HepG2 (cell line): ENCODE measurements at regions not wholly inside any gene's neighbourhood (a gene's known extent, or its start where the extent isn't known, plus 50 kb on each side); places are given as distances from the start of the nearest gene placed in this dataset.

ENCODE experiments used
- ATAC-seq: fragments of 200-7000 bp; cut with Tn5 transposase; 3 replicates; pipeline ENCODE4 v1.9.1; 2020; ENCODE audit warnings: mild to moderate bottlenecking, moderate library complexity
- BruUV-seq: library from RNA; stranded (reverse); fragments of 400-500 nt; replicated peaks from 2 replicates; lab custom pipeline; 2021; lab: Mats Ljungman, UMichigan
- CTCF ChIA-PET: fragments of 300-600 bp; formaldehyde crosslinking; extraction: SDS; loops from one replicate; lab custom pipeline; 2021; ENCODE audit warnings: low total read pairs, inconsistent platforms, low intra/inter-chr PET ratio; lab: Yijun Ruan, JAX
- POLR2A ChIA-PET: fragments of 350-600 bp; sonication (Branson Sonifier 250); formaldehyde crosslinking; loops from one replicate; lab custom pipeline; 2020; ENCODE audit warnings: antibody characterized with exemption, inconsistent platforms; lab: Yijun Ruan, JAX
- DNase-seq: peaks from one replicate; pipeline ENCODE4 v3.0.0-alpha.2; 2015; ENCODE audit warnings: low spot score
- FAIRE-seq: peaks from 3 replicates; lab custom pipeline; 2011; peaks lifted over from hg19 to GRCh38; lab: Jason Lieb, UNC
- H2AFZ ChIP-seq: one replicate; pipeline ENCODE4 v1.6.1; 2011; ENCODE audit warnings: low read length, inconsistent platforms
- H3K27ac ChIP-seq: fragments of 300-600 bp; 3 replicates; pipeline ENCODE4 v1.8.0; 2011; ENCODE audit warnings: mixed run types, mild to moderate bottlenecking, mixed read lengths, low read length, inconsistent platforms; ENCODE audit not compliant: insufficient read depth; ENCODE audit errors: extremely low read length
- H3K27me3 ChIP-seq, 2 experiments: fragments of 200-600 bp in 1 of 2; 2 replicates in 1 of 2; 3 replicates in 1 of 2; pipeline versions ENCODE4 v1.6.0 to v1.8.0; 2011; ENCODE audit warnings: low read length in 2 of 2, mild to moderate bottlenecking in 2 of 2, moderate library complexity in 2 of 2, inconsistent platforms in 1 of 2; ENCODE audit not compliant: insufficient read depth in 2 of 2, control insufficient read depth in 1 of 2
- H3K36me3 ChIP-seq, 2 experiments: fragments of 200-600 bp in 1 of 2; replicated peaks in 1 of 2; 2 replicates in 1 of 2; 3 replicates in 1 of 2; pipeline versions ENCODE4 v1.5.1 to v1.8.0; 2011; ENCODE audit warnings: low read length in 2 of 2, inconsistent platforms in 1 of 2; ENCODE audit not compliant: insufficient read depth in 2 of 2, control insufficient read depth in 1 of 2
- H3K4me1 ChIP-seq: 2 replicates; pipeline ENCODE4 v1.5.1; 2012; ENCODE audit warnings: low read length, inconsistent platforms; ENCODE audit not compliant: insufficient read depth
- H3K4me2 ChIP-seq: 2 replicates; pipeline ENCODE4 v1.6.0; 2011; ENCODE audit warnings: low read depth, low read length, inconsistent platforms
- H3K4me3 ChIP-seq, 3 experiments: fragments of 200-600 bp in 1 of 3; sonication (generic), shearing (Covaris generic) in 1 of 3; replicated peaks in 1 of 3; 2 replicates each; pipeline ENCODE4 v1.5.1; 2011 to 2016; ENCODE audit warnings: low read length in 3 of 3, inconsistent platforms in 2 of 3, low read depth in 2 of 3, mild to moderate bottlenecking in 2 of 3, control low read depth in 1 of 3, mixed read lengths in 1 of 3; ENCODE audit not compliant: insufficient read depth in 1 of 3
- H3K79me2 ChIP-seq: one replicate; pipeline ENCODE4 v1.6.1; 2011; ENCODE audit warnings: low read length, inconsistent platforms; ENCODE audit not compliant: insufficient read depth
- H3K9ac ChIP-seq: 2 replicates; pipeline ENCODE4 v1.6.0; 2011; ENCODE audit warnings: mild to moderate bottlenecking, low read depth, low read length, inconsistent platforms; ENCODE audit not compliant: insufficient read depth
- H3K9me3 ChIP-seq: 2 replicates; pipeline ENCODE4 v1.5.1; 2012; ENCODE audit warnings: mild to moderate bottlenecking, low read length
- H4K20me1 ChIP-seq: 2 replicates; pipeline ENCODE4 v1.6.0; 2011; ENCODE audit warnings: inconsistent platforms, mild to moderate bottlenecking, low read length, moderate library complexity; ENCODE audit not compliant: insufficient read depth
- CEBPZ ChIP-seq: IDR thresholded peaks from 2 replicates; pipeline ENCODE4 v1.6.1; 2012; ENCODE audit warnings: low read length, improper control_type of control experiment
- GATAD1 ChIP-seq: IDR thresholded peaks from 2 replicates; pipeline ENCODE4 v1.6.1; 2016; ENCODE audit warnings: missing genetic modification reagents, missing compliant biosample characterization
- HES4 ChIP-seq: sonication (generic); formaldehyde crosslinking; IDR thresholded peaks from 2 replicates; pipeline ENCODE4 v1.9.0; 2021; ENCODE audit warnings: mild to moderate bottlenecking, missing genetic modification reagents, borderline replicate concordance
- HNF1A ChIP-seq, 2 experiments: sonication (generic) in 1 of 2; formaldehyde crosslinking in 1 of 2; IDR thresholded peaks; 2 replicates each; pipeline versions ENCODE4 v1.4.0 to v1.6.1; 2016 to 2020; ENCODE audit warnings: borderline replicate concordance in 1 of 2, low read depth in 1 of 2, mild to moderate bottlenecking in 1 of 2, missing genetic modification reagents in 1 of 2
- SAP130 ChIP-seq: IDR thresholded peaks from 2 replicates; pipeline ENCODE4 v1.6.1; 2016; ENCODE audit warnings: low read depth
- TCF7 ChIP-seq: sonication (generic); IDR thresholded peaks from 2 replicates; pipeline ENCODE4 v1.6.1; 2016; ENCODE audit warnings: antibody characterized with exemption, low read depth
- TFE3 ChIP-seq: IDR thresholded peaks from 2 replicates; pipeline ENCODE4 v1.6.1; 2016
- ZEB1 ChIP-seq: IDR thresholded peaks from 2 replicates; pipeline ENCODE4 v1.6.1; 2012; ENCODE audit warnings: mild to moderate bottlenecking, low read depth, inconsistent platforms; ENCODE audit not compliant: insufficient replicate concordance
- ZNF747 ChIP-seq: sonication (generic); formaldehyde crosslinking; IDR thresholded peaks from 2 replicates; pipeline ENCODE4 v1.8.1; 2023; ENCODE audit warnings: missing genetic modification reagents, mild to moderate bottlenecking, borderline replicate concordance
- ZNF879 ChIP-seq: sonication (generic); formaldehyde crosslinking; IDR thresholded peaks from 2 replicates; pipeline ENCODE4 v1.8.1; 2023; ENCODE audit warnings: missing genetic modification reagents
- WGBS: methylation state at CpG from one replicate; pipeline ENCODE4 v1.1.6; 2017; ENCODE audit warnings: low lambda C conversion rate; 5-methylcytosine and 5-hydroxymethylcytosine counted together
- in situ Hi-C: cut with HindIII; loops from 2 replicates; pipeline ENCODE4 v1.10.0; 2017; ENCODE audit warnings: low pct_unique_long_range_greater_than_20kb; ENCODE audit not compliant: extremely low pct_ligation_motif_present
- intact Hi-C: fragments of 100-400 bp; cut with micrococcal nuclease; formaldehyde crosslinking; loops from one replicate; pipeline ENCODE4 v1.10.0; 2022; ENCODE audit not compliant: unreplicated experiment
- TF ChIP-seq, protein P1 (sequence below): sonication (generic); formaldehyde crosslinking; IDR thresholded peaks from 2 replicates; pipeline ENCODE4 v1.9.0; 2022; ENCODE audit warnings: missing genetic modification reagents, mild to moderate bottlenecking, borderline replicate concordance

DNA sequence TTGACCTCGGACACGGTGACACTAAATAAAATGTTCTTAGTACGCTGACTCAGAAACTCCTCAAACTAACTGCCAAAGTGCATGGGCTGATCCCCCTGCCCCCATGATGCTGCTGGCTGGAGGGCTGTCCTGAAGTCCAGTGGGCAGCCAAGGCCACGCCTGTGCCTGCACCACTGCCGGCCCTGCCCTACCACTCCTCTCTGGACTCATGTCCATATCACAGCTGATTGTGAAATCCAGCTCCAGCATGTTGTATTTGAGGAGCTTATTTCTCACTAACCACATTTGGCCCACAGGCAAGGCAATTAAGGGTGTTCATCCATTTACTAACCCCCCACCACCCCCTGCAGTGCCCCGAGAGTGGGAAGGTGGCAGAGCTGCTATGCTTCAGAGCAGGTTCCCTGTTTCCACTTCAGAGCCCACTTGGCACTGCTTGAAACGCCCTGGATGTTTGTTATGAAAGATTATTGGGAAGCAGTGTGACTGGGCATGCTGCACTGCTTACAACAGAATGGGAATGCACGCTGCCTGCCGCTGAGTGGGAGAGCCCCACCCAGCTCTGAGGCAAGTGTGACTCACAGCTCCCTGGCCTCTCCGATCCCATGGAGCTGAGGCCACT, 114.0 kb downstream of the UQCRFS1 start:
- WGBS, result 45% methylated on average over 5 of the region's 10 CpGs
- BruUV-seq, result no TSS peak
- Histone ChIP-seq H3K4me2 (no peak overlapping the region), H3K27me3 (no peaks in the 10 kb centered on the region), H3K79me2 (no peaks in the 10 kb centered on the region), H3K9ac (no peak overlapping the region), H3K36me3 (no peaks in the 10 kb centered on the region), H2AFZ (no peak overlapping the region), H3K4me3 (no peak overlapping the region), H3K27ac (no peak overlapping the region), H3K9me3 (peaks cover 74% of the 10 kb centered on the region), H3K4me1 (no peaks in the 10 kb centered on the region), H4K20me1 (no peaks in the 10 kb centered on the region)
- no peak for ATAC-seq
- in situ Hi-C loops (no loop called here), intact Hi-C loops (no loop called here)
- ChIA-PET CTCF (no interaction called here), POLR2A (no interaction called here)
- no peak for FAIRE-seq
- DNase-seq, result no peak
- TF ChIP-seq SAP130 (CRISPR knock-in tag), result no peak
- TF ChIP-seq ZEB1, result no peak
- TF ChIP-seq TCF7, result no peak
- TF ChIP-seq HES4, result no peak
- TF ChIP-seq, protein P1, sequence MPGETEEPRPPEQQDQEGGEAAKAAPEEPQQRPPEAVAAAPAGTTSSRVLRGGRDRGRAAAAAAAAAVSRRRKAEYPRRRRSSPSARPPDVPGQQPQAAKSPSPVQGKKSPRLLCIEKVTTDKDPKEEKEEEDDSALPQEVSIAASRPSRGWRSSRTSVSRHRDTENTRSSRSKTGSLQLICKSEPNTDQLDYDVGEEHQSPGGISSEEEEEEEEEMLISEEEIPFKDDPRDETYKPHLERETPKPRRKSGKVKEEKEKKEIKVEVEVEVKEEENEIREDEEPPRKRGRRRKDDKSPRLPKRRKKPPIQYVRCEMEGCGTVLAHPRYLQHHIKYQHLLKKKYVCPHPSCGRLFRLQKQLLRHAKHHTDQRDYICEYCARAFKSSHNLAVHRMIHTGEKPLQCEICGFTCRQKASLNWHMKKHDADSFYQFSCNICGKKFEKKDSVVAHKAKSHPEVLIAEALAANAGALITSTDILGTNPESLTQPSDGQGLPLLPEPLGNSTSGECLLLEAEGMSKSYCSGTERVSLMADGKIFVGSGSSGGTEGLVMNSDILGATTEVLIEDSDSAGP (CRISPR knock-in tag), result no peak
- no peak for TF ChIP-seq GATAD1 (CRISPR knock-in tag)
- TF ChIP-seq ZNF747 (CRISPR knock-in tag), result no peak
- no peak for TF ChIP-seq HNF1A (IDR thresholded peaks at IDR 0.05; ENCODE audit: low read depth)
- no peak for TF ChIP-seq HNF1A (CRISPR knock-in tag; IDR thresholded peaks at IDR 0.05; ENCODE audit: borderline replicate concordance)
- TF ChIP-seq TFE3 (CRISPR knock-in tag), result no peak
- no peak for TF ChIP-seq ZNF879 (CRISPR knock-in tag)
- no peak for TF ChIP-seq CEBPZ
